Mesenchymal stem cell (in vitro differentiated cells and primary cell): ENCODE measurements at regions not wholly inside any gene's neighbourhood (a gene's known extent, or its start where the extent isn't known, plus 50 kb on each side); places are given as distances from the start of the nearest gene placed in this dataset.

Experiments used
- DNase-seq: peaks from one replicate; pipeline ENCODE4 v3.0.0-alpha.2; 2013
- H2AFZ ChIP-seq: one replicate; pipeline ENCODE4 v1.6.1; 2013; ENCODE audit warnings: low read depth, mild to moderate bottlenecking, control low read depth, inconsistent platforms, low read length, moderate library complexity
- H2AK5ac ChIP-seq: 2 replicates; pipeline ENCODE4 v1.6.1; 2013; ENCODE audit warnings: low read length, moderate library complexity, mild to moderate bottlenecking, inconsistent platforms; ENCODE audit not compliant: severe bottlenecking
- H2BK120ac ChIP-seq: one replicate; pipeline ENCODE4 v1.6.1; 2013; ENCODE audit warnings: low read depth, mild to moderate bottlenecking, inconsistent platforms, low read length, moderate library complexity
- H2BK12ac ChIP-seq, 2 experiments: one replicate each; pipeline ENCODE4 v1.6.1; 2013; ENCODE audit warnings: inconsistent platforms in 2 of 2, low read length in 2 of 2, mild to moderate bottlenecking in 2 of 2, moderate library complexity in 2 of 2, control low read depth in 1 of 2
- H2BK15ac ChIP-seq: one replicate; pipeline ENCODE4 v1.6.1; 2013; ENCODE audit warnings: mild to moderate bottlenecking, low read depth, inconsistent platforms; ENCODE audit not compliant: poor library complexity, severe bottlenecking
- H2BK5ac ChIP-seq: 2 replicates; pipeline ENCODE4 v1.6.1; 2013; ENCODE audit warnings: low read depth, mild to moderate bottlenecking, low read length, control low read depth, inconsistent platforms; ENCODE audit not compliant: poor library complexity, severe bottlenecking
- H3K14ac ChIP-seq, 2 experiments: one replicate each; pipeline ENCODE4 v1.6.1; 2013; ENCODE audit warnings: inconsistent platforms in 2 of 2, low read length in 2 of 2, control low read depth in 1 of 2, mild to moderate bottlenecking in 1 of 2, moderate library complexity in 1 of 2
- H3K18ac ChIP-seq, 2 experiments: one replicate each; pipeline ENCODE4 v1.6.1; 2013; ENCODE audit warnings: inconsistent platforms in 2 of 2, low read length in 2 of 2, control low read depth in 1 of 2, low read depth in 1 of 2, mild to moderate bottlenecking in 1 of 2
- H3K23ac ChIP-seq, 2 experiments: one replicate each; pipeline ENCODE4 v1.6.1; 2013; ENCODE audit warnings: inconsistent platforms in 2 of 2, low read length in 2 of 2, mild to moderate bottlenecking in 2 of 2, moderate library complexity in 2 of 2, control low read depth in 1 of 2
- H3K27ac ChIP-seq: 2 replicates; pipeline ENCODE4 v1.5.1; 2013; ENCODE audit warnings: mild to moderate bottlenecking, moderate library complexity, low read length, control low read depth, inconsistent platforms; ENCODE audit not compliant: poor library complexity, severe bottlenecking
- H3K27me3 ChIP-seq, 2 experiments: 2 replicates each; pipeline versions ENCODE4 v1.6.1 to v1.7.0; 2013; ENCODE audit warnings: low read length in 2 of 2, mild to moderate bottlenecking in 2 of 2, moderate library complexity in 2 of 2, control low read depth in 1 of 2, inconsistent platforms in 1 of 2; ENCODE audit not compliant: control insufficient read depth in 1 of 2, insufficient read depth in 1 of 2
- H3K36me3 ChIP-seq, 2 experiments: 2 replicates each; pipeline versions ENCODE4 v1.6.1 to v1.7.0; 2013; ENCODE audit warnings: low read length in 2 of 2, control low read depth in 1 of 2, inconsistent platforms in 1 of 2, low read depth in 1 of 2, mild to moderate bottlenecking in 1 of 2; ENCODE audit not compliant: insufficient read depth in 2 of 2, control insufficient read depth in 1 of 2
- H3K4ac ChIP-seq, 2 experiments: one replicate each; pipeline ENCODE4 v1.6.1; 2013; ENCODE audit warnings: inconsistent platforms in 2 of 2, low read length in 2 of 2, mild to moderate bottlenecking in 2 of 2, moderate library complexity in 2 of 2, control low read depth in 1 of 2, low read depth in 1 of 2
- H3K4me1 ChIP-seq: 2 replicates; pipeline ENCODE4 v1.6.1; 2013; ENCODE audit warnings: low read depth, low read length, control low read depth; ENCODE audit not compliant: control insufficient read depth, insufficient read depth
- H3K4me2 ChIP-seq: 2 replicates; pipeline ENCODE4 v1.6.1; 2013; ENCODE audit warnings: low read length, mild to moderate bottlenecking, inconsistent platforms; ENCODE audit not compliant: poor library complexity, severe bottlenecking
- H3K4me3 ChIP-seq, 2 experiments: 2 replicates each; pipeline versions ENCODE4 v1.5.1 to v1.7.0; 2013; ENCODE audit warnings: low read length in 2 of 2, mild to moderate bottlenecking in 2 of 2, control low read depth in 1 of 2, low read depth in 1 of 2; ENCODE audit not compliant: insufficient read depth in 1 of 2
- H3K79me1 ChIP-seq: replicated peaks from 2 replicates; pipeline ENCODE4 v1.6.1; 2013; ENCODE audit warnings: mild to moderate bottlenecking, control low read depth, low read length, inconsistent platforms; ENCODE audit not compliant: poor library complexity, severe bottlenecking
- H3K9ac ChIP-seq: 2 replicates; pipeline ENCODE4 v1.7.0; 2013; ENCODE audit warnings: mild to moderate bottlenecking, low read length, moderate library complexity
- H3K9me3 ChIP-seq: 2 replicates; pipeline ENCODE4 v1.7.0; 2013; ENCODE audit warnings: mild to moderate bottlenecking, low read length; ENCODE audit not compliant: control insufficient read depth
- H4K8ac ChIP-seq: one replicate; pipeline ENCODE4 v1.6.1; 2013; ENCODE audit warnings: inconsistent platforms, mild to moderate bottlenecking, low read length, moderate library complexity
- H4K91ac ChIP-seq: one replicate; pipeline ENCODE4 v1.6.1; 2013; ENCODE audit warnings: mild to moderate bottlenecking, low read length, inconsistent platforms
- WGBS: methylation state at CpG from one replicate; pipeline ENCODE4 v1.1.7; 2013; ENCODE audit warnings: mixed read lengths; 5-methylcytosine and 5-hydroxymethylcytosine counted together

- Histone ChIP-seq H3K4me1 (no peaks in the 10 kb centered on the region), H3K4me2 (no peak overlapping the region), H3K14ac (no peak overlapping the region), H3K36me3 (no peaks in the 10 kb centered on the region), H2AFZ (no peak overlapping the region), H3K27ac (no peak overlapping the region), H3K9ac (no peak overlapping the region), H2BK5ac (no peak overlapping the region), H2BK12ac (no peak overlapping the region), H3K27me3 (no peaks in the 10 kb centered on the region), H3K9me3 (peaks cover 5% of the 10 kb centered on the region), H4K8ac (no peak overlapping the region), H2BK15ac (no peak overlapping the region), H3K4ac (no peak overlapping the region), H3K79me1 (no peaks in the 10 kb centered on the region), H3K23ac (no peak overlapping the region), H2BK120ac (no peak overlapping the region), H3K4me3 (no peak overlapping the region), H2AK5ac (no peak overlapping the region), H3K18ac (no peak overlapping the region), H4K91ac (no peak overlapping the region)
- 50% methylated on average over 2 of the region's 4 CpGs for WGBS
- peak; percentile 34 for DNase-seq
Measured at GRCh38 chr7:125363873-125364272, 434.2 kb upstream of the POT1 start.

GRCh38 chr7:125358551-125359167, 429.0 kb upstream of the POT1 start:
- Histone ChIP-seq H4K91ac (no peak overlapping the region), H3K27ac (no peak overlapping the region), H3K23ac (no peak overlapping the region), H3K4me1 (no peaks in the 10 kb centered on the region), H2AFZ (no peak overlapping the region), H2BK12ac (peak overlapping the region in 1 of 2 experiments; percentile 84), H3K4me3 (no peak overlapping the region), H3K36me3 (no peaks in the 10 kb centered on the region), H3K14ac (no peak overlapping the region), H2BK5ac (no peak overlapping the region), H4K8ac (no peak overlapping the region), H3K79me1 (no peaks in the 10 kb centered on the region), H3K9me3 (peaks cover 5% of the 10 kb centered on the region), H2BK120ac (peak overlapping the region; percentile 34), H3K4me2 (no peak overlapping the region), H3K27me3 (no peaks in the 10 kb centered on the region), H2BK15ac (no peak overlapping the region), H3K4ac (peak overlapping the region in 1 of 2 experiments; percentile 71), H3K9ac (no peak overlapping the region), H2AK5ac (no peak overlapping the region), H3K18ac (peak overlapping the region in 1 of 2 experiments; percentile 86)
- peak; percentile 79 for DNase-seq
- no CpG with 5 or more reads among the region's 3 CpGs for WGBS

- WGBS: no CpG with 5 or more reads among the region's 1 CpG
- Histone ChIP-seq H2BK120ac (no peak overlapping the region), H3K4ac (no peak overlapping the region), H3K4me1 (no peaks in the 10 kb centered on the region), H2AK5ac (no peak overlapping the region), H2BK12ac (no peak overlapping the region), H2AFZ (no peak overlapping the region), H4K8ac (no peak overlapping the region), H3K9ac (peak overlapping the region; percentile 31), H3K18ac (no peak overlapping the region), H3K4me3 (no peak overlapping the region), H3K14ac (no peak overlapping the region), H3K36me3 (no peaks in the 10 kb centered on the region), H2BK15ac (no peak overlapping the region), H3K23ac (no peak overlapping the region), H2BK5ac (no peak overlapping the region), H4K91ac (no peak overlapping the region), H3K27me3 (no peaks in the 10 kb centered on the region), H3K27ac (no peak overlapping the region), H3K79me1 (no peaks in the 10 kb centered on the region), H3K9me3 (peaks cover 5% of the 10 kb centered on the region), H3K4me2 (no peak overlapping the region)
- DNase-seq: peak; percentile 54
Measured at GRCh38 chr7:125357676-125358455, 428.2 kb upstream of the POT1 start.

GRCh38 chr7:125355899-125356298, 426.3 kb upstream of the POT1 start:
- H3K27me3 ChIP-seq: no peaks in the 10 kb centered on the region

More at GRCh38 chr7:125355899-125356298, 426.3 kb upstream of the POT1 start:
- H3K14ac ChIP-seq: no peak overlapping the region
- H3K23ac ChIP-seq: no peak overlapping the region
- H3K79me1 ChIP-seq: no peaks in the 10 kb centered on the region
- WGBS: no CpG with 5 or more reads among the region's 6 CpGs
- H2AK5ac ChIP-seq: no peak overlapping the region
- peaks cover 5% of the 10 kb centered on the region for H3K9me3 ChIP-seq
- peak overlapping the region; percentile 59 for H3K27ac ChIP-seq
- no peak overlapping the region for H2BK120ac ChIP-seq
- no peaks in the 10 kb centered on the region for H3K4me1 ChIP-seq
- no peak overlapping the region for H3K4me2 ChIP-seq
- H3K18ac ChIP-seq: no peak overlapping the region
- H4K8ac ChIP-seq: no peak overlapping the region
- H2BK5ac ChIP-seq: no peak overlapping the region
- no peak overlapping the region for H4K91ac ChIP-seq
- peak overlapping the region in 1 of 2 experiments; percentile 36 for H3K4me3 ChIP-seq
- H2BK15ac ChIP-seq: no peak overlapping the region
- no peak overlapping the region for H2AFZ ChIP-seq
- no peaks in the 10 kb centered on the region for H3K36me3 ChIP-seq
- no peak overlapping the region for H3K4ac ChIP-seq
- no peak overlapping the region for H2BK12ac ChIP-seq
- H3K9ac ChIP-seq: peak overlapping the region; percentile 40
- DNase-seq: peak; percentile 87
